T-helper 1 cell treated with Interleukin-12 subunit alpha and Interleukin-12 subunit beta and Interleukin-4 antibody, amounts not matched to agents 30 ng/mL and 1 ng/mL, for 36 hours (primary cell): ENCODE measurements at regions not wholly inside any gene's neighbourhood (a gene's known extent, or its start where the extent isn't known, plus 50 kb on each side); places are given as distances from the start of the nearest gene placed in this dataset.

Experiments used
- intact Hi-C: fragments of 100-400 bp; cut with micrococcal nuclease; formaldehyde crosslinking; loops from one replicate; pipeline ENCODE4 v1.15.1; 2024

GRCh38 chr19:33898062-33898677 lies 101.5 kb downstream of the KCTD15 start:
- intact Hi-C loops: no loop called here

- intact Hi-C loops: no loop called here
Measured at GRCh38 chr19:33900817-33901216, 104.1 kb downstream of the KCTD15 start.

- intact Hi-C loops: no loop called here
Measured at GRCh38 chr19:33902395-33902794, 105.7 kb downstream of the KCTD15 start.

- intact Hi-C loops: no loop called here
Measured at GRCh38 chr19:33902802-33903488, 106.3 kb downstream of the KCTD15 start.

GRCh38 chr19:33903489-33903850 lies 106.8 kb downstream of the KCTD15 start:
- intact Hi-C loops: no loop called here

- intact Hi-C loops: no loop called here
Measured at GRCh38 chr19:33904681-33905080, 108.0 kb downstream of the KCTD15 start.

GRCh38 chr19:33905473-33905936 lies 108.8 kb downstream of the KCTD15 start:
- intact Hi-C loops: no loop called here

- intact Hi-C loops: no loop called here
Measured at GRCh38 chr19:33905937-33906577, 109.4 kb downstream of the KCTD15 start.

- intact Hi-C loops: no loop called here
Measured at GRCh38 chr19:33906578-33907335, 110.1 kb downstream of the KCTD15 start.

- intact Hi-C loops: no loop called here
Measured at GRCh38 chr19:33910922-33911321, 114.3 kb downstream of the KCTD15 start.

- intact Hi-C loops: no loop called here
Measured at GRCh38 chr19:33914599-33914998, 117.9 kb downstream of the KCTD15 start.

- intact Hi-C loops: no loop called here
Measured at GRCh38 chr19:33916792-33917191, 120.1 kb downstream of the KCTD15 start.

GRCh38 chr19:33919291-33919690 lies 122.6 kb downstream of the KCTD15 start:
- intact Hi-C loops: no loop called here

GRCh38 chr19:33921165-33921564 lies 124.5 kb downstream of the KCTD15 start:
- intact Hi-C loops: no loop called here

- intact Hi-C loops: no loop called here
Measured at GRCh38 chr19:33926306-33926705, 129.6 kb downstream of the KCTD15 start.

- intact Hi-C loops: no loop called here
Measured at GRCh38 chr19:33927789-33928457, 131.3 kb downstream of the KCTD15 start.

- intact Hi-C loops: no loop called here
Measured at GRCh38 chr19:33928458-33928950, 131.8 kb downstream of the KCTD15 start.

GRCh38 chr19:33933931-33934330 lies 137.3 kb downstream of the KCTD15 start:
- intact Hi-C loops: no loop called here

GRCh38 chr19:33938821-33939220 lies 142.2 kb downstream of the KCTD15 start:
- intact Hi-C loops: no loop called here

- intact Hi-C loops: no loop called here
Measured at GRCh38 chr19:33941133-33941532, 144.5 kb downstream of the KCTD15 start.
